ENCODE measurements at regions not wholly inside any gene's neighbourhood (a gene's known extent, or its start where the extent isn't known, plus 50 kb on each side); places are given as distances from the start of the nearest gene placed in this dataset.
"Not testable (repeated sequence)": the region's sequence is repeated elsewhere in the genome, so short reads cannot be mapped to it uniquely, and the experiment has no call there.

DNA sequence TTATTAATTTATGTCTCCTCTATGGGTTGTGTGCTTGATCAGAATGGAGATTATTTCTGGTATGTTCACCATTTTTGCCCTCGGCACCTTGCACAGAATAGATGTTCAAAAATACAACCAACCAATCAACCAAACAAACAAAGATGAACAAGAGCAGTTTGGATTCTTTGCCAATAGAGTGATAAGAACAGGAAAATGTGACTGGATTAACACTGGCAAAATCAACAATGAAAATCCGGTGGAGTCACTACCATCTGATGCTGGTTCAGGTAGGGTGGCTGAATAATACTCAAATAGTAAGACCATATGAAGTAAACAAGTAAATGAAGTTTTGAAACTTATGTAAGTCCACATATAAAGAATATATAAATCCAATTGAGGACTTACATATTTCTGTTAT, 685.0 kb upstream of the EPHA5 start:
- DNase-seq = no peak

DNA sequence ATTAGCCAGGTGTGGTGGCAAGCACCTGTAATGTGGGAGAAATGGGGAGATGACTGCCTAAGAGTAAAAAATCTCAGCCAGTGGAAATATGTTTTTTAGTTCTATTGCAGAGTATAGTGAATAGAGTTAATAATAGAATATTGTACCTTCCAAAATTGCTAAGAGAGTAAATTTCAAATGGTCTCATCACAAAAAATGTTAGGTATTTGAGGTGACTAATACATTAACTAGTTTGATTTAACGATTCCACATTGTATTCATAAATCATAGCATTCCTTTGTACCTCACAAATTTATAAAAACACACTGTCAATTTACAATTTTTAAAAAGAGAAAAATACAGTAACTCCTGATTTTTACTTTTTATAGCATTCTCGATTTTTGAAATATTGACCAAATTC, 681.5 kb upstream of the EPHA5 start:
- DNase-seq = no peak

DNA sequence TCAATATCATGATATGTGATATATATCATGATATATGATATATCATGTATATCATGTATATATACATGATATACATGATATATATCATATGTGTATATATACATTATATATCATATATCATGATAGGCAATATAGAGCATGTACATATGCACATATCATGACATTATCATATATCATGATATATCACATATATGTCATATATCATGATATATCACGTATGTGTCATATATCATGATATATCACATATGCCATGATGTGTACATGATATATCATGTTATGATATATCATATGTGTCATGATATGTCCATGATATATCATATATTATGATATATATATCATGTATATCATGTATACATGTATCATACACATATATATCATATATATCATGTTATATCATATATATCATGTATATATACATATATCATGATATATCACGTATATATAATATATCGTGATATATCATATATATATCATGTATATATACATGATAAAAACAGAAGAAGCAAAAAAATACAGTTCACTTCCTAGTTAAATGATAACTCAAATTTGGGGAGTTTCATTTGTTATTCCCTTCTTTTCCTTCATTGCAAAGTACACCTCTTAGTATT, 670.1 kb upstream of the EPHA5 start:
- no peak for DNase-seq

DNA sequence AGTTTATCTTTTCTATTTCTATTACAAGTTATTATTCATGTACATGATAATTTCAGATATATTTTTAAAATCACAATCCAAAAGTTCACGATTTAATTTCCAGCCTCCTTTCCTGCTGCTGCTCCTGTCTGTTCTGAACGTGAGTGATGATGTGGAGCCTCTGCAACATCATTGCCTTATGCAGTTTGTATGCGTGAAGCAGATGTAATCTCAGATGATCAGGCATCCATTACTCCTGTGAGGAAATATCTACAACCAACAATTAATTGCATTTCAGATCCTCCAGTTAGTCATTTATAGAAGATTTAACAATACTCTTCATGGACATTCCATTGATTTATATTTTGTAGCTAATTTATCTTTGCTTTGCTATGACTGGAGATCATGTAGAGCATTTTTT, 668.7 kb upstream of the EPHA5 start:
- DNase-seq = no peak

DNA sequence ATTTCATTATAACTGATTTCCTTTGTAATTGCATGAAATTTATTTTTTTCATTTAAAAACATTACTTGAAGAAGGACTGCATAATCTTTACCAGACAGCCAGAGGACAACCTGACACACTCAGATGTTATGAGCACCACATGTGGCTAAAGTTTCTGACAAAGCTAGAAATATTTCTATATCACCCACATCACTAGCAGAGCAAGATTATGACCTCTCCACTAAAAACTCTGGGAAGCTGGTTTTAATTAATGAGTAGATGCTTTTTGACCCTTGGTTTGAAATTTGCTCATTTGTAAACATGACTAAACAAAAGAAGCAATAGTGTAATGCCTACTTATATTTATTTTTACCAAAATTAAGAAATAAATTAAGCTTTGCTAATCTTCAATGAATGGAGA, 661.5 kb upstream of the EPHA5 start:
- DNase-seq = no peak

DNA sequence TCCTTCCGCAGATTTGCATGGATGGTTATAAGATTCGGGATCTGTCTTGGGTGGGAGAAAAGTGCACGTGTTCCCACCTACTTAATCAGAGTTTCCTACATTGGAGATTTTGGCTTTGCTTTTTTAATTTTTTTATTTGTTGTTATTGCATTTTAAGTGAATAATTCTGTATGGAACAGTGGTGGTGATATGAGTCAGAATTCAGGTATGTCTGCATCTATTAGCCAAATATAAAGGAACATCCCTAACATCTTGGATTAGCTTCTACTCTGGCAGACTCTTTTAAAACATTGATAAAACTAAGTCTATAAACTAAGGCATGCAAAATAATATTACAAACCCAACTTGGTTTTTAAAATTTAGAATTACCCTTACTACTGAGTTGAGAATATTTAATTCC, 659.8 kb upstream of the EPHA5 start:
- DNase-seq = no peak

DNA sequence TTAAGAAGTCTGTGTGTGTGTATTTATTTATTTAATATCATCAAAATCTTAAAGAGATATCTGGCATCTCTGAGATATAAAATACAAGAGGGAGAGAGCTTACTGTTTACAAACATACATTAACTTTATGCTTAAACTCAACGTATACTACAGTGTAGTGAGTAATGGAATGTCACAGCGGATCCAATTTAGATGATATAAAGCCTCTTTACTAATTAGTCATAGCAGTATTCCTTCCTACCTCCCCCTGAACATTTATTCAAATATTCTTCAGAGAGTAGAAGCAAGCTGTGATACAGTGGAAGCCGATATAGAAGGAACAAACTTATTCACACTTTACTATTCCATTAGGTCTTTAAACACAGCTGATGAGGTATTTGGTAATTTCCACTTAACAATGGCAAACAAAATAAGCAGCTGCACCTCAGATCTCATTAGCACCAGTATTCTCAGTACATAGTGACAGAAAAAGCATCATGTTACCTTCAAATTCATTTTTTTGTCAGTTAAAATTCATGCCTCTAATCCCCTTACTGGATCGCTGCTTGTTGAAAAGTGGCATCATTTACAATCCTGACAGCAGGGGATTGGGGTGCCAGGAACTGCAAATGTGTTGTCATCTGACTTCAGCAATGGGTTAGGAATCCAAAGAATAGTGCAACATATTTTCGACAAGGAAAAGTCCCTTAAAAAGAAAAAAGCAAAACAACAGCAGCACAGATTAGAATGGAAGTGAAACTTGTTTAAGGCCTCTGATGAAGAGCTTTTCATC, 658.7 kb upstream of the EPHA5 start:
- no peak for DNase-seq

DNA sequence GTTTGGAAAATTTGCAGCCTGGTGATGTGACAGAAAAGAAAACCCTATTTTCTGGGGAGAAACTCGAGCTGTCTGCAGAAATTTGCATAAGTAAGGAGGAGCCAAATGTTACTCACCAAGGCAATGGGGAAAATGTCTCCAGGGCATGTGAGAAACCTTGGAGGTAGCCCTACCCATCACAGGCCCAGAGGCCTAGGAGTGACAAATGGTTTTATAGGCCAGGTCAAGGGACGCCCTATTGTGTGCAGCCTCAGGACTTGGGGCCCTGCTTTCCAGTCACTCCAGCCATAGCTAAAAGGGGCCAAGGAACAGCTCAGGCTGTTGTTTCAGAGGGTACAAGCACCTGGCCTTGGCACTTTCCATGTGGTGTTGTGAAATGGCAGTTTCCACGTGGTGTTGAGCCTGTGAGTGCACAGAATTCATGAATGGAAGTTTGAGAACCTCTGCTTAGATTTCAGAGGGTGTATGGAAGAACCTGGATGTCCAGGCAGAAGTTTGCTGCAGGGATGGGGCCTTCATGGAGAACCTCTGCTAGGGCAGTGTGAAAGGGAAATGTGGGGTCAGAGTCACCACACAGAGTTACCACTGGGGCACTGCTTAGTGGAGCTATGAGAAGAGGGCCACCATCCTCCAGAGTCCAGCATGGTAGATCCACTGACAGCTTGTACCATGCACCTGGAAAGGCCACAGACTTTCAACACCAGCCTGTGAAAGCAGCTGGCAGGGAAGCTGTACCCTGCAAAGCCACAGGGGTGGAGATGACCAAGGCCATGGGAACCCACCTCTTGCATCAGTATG, 637.6 kb upstream of the EPHA5 start:
- DNase-seq = no peak

DNA sequence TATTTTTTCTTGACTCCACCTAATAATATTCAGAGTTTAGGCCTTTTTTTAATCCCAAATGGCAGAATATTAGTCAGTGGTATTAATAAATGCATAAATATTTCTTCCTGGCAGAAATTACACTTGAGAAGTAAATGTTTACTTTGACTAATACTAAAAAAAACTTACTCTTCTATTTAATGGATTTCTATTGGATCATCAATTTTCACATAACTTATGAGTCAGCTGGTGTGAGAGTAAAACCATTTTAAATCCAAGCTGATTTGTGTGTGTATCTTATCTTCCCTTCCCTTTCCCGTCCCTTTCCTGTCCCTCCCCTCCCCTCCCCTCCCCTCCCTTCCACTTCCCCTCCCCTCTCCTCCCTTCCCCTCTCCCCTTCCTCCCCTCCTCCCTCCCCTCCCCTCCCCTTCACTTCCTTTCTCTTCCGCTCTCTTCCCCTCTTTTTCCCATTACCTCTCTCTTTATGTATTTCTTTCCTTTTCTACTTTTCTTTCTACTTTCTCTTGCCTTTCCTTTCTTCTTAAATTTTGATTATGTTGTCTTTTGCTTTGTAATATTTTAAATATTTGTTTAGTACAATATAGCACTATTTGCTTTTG, 630.1 kb upstream of the EPHA5 start:
- no peak for DNase-seq

DNA sequence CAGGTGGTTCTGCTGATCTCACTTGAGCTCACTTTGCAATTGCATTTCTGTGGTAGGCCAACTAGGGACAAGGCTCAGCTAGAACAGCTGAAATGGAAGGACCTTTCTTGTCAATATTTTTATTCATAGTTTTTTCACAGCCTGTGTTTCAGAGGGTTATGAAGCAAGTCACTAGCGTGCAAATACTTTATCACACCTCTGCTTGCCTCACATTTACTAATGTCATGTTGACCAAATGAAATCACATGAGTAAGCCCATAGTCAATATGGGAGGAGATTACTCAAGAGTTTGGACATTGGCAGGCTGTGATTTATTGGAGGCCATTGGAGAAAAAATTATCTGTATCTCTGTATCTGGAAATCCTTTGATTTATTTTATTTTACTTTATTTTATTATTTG, 628.3 kb upstream of the EPHA5 start:
- DNase-seq = no peak

DNA sequence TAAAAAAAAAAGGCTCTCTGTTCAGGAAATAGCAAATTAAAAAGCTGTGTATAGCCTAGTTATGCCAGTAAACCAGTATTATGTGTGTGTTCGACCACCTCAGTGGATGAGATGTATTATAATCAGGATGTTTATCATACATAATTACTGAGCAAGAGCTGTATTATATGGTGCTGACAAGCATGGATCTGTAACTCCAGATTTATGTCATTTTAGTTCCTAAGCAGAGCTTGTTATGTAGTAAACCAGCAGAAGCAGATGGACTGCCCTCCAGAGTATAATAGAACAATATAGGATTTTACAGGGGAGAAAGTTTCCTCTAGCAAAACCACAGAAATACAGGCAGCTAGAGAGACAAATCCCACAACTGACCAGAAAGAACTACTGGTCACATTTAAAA, 627.4 kb upstream of the EPHA5 start:
- DNase-seq = no peak

DNA sequence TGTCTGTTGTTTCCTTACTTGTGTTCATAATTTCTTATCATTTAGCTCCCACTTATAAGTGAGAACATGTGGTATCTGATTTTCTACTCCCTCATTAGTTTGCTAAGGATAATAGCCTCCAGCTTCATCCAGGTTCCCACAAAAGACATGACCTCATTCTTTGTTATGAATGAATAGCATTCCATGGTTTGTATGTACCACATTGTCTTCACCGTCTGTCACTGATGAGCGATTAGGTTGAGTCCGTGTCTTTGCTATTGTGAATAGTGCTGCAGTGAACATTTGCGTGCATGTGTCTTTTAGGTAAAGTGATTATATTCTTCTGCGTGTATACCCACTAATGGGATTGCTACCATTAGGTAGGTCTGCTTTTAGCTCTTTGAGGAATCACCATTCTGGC, 624.3 kb upstream of the EPHA5 start:
- no peak for DNase-seq

DNA sequence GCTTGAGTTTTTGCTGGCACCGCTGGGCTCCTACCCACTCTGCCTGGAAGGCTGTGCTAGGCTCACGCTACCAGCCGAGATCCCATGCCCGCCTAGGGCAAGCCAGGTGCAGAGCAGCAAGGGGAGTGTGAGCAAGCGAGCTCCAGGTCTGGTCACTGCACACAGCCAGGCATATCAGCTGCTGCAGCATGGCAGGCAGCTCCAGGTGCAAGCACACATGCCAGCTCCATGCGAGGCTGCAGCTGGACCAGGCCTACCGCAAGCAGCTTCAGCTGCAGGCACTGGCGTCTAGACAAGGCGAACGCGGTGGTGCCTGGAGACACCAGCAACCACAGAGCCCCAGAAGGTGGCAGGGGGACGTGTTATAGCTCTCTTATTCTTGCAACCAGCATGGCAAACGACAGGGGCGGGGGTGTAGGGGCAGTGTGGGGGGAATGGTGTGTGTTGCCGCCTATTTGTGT, 614.7 kb upstream of the EPHA5 start:
- no peak for DNase-seq

DNA sequence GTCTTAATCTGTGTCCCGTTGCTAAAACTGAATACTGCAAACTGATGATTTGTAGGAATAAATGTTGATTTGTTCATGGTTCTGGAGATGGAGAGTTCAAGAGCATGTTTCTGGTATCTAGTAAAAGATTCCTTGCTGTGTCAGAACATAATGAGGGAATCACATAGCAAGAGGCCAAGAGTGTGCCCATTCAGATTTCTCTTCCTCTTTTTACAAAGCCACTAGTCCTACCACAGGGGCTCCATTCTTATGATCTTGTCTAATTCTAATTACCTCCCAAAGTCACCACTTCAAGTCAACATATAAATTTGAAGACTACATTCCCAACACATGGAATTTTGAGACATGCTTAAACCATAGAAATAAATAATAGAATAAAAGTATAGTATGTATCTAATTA, 608.8 kb upstream of the EPHA5 start:
- no peak for DNase-seq

DNA sequence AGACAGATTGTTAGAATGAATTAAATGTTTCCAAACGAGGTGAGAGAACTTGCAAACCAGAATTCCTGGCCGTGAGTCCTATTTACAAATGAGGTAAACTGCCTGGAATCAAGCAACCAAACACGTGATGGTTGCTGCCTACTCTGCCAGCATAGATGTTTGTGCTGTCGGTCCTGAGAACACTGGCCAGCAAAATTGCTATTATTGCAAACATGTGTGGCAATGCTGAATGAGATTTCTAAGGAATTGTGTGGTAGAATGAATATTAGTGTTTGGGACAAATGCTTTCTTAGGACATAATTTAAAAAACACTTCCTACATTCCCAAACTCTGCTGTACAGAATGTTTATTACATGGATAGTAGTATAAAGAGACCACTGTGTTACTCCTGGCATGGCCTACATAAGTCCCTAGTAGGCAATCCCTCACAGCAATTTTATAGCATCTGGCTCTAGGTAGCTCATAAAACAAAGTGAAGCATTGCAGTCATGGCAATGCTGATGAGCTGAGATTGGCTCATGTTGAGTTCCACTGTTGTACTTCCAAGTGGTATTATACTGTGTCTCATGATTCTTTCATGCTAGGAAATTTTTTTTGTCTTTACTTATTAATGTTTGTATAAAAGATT, 605.2 kb upstream of the EPHA5 start:
- no peak for DNase-seq

DNA sequence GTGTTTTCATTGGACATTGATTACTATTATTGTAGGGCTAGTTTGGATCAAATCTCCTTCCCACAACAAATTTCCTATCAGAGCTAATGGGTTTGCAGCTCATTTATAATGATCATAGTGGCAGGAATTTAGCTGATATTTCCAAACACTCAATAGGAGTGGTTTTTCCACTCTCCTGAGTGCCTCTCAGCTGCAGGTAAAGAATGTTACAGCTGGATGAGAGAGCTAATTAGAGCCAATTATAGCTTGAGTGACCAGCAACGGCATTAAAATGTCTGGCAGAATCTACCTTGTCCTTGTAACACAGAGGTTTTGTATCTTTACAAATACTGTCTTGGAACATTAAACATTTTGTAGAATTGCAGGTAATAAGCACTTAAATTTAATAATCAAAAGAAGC, 602.8 kb upstream of the EPHA5 start:
- DNase-seq = no peak

DNA sequence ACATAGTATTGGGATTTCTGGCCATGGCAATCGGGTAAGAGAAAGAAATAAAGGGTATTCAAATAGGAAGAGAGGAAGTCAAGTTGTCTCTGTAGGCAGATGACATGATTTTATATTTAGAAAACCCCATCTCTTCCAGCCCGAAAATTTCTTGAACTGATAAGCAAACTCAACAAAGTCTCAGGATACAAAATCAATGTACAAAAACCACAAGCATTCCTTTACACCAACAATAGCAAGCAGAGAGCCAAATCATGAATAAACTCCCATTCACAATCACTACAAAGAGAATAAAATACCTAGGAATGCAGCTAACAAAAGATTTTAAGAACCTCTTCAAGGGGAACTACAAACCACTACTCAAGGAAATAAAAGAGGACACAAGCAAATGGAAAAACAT, 600.1 kb upstream of the EPHA5 start:
- not testable (repeated sequence) for DNase-seq

DNA sequence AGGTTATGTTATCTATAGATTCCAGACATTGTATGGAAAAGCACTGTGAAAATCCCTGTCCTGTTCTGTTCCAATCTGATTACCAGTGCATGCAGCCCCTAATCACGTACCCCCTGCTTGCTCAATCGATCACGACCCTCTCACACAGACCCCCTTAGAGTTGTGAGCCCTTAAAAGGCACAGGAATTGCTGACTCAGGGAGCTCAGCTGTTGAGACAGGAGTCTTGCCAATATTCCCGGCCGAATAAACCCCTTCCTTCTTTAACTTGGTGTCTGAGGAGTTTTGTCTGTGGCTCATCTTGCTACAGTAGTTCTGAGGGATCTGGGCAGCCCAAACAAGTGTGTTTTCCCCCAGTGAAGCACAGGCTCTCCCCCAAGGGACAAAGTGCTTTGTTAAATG, 596.3 kb upstream of the EPHA5 start:
- DNase-seq = not testable (repeated sequence)

DNA sequence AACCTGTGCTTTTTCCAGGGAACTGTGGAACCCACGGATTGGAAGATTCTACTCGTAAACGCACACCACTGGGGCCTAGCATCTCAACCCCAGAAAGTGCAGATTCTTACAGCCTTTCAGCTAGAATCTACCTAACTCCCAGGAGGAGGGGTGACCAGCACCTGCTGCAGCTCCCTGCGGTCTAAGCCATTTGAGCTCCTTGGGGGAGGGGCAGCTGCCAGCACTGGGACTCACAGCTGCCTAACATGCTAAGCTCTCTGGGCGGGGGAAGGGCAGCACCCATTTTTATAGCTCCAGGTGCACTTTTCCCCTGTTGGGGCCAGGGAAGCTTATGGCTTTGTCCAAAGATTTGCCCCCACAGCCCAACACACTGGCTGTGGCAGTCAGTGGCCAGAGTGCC, 595.7 kb upstream of the EPHA5 start:
- DNase-seq = no peak

DNA sequence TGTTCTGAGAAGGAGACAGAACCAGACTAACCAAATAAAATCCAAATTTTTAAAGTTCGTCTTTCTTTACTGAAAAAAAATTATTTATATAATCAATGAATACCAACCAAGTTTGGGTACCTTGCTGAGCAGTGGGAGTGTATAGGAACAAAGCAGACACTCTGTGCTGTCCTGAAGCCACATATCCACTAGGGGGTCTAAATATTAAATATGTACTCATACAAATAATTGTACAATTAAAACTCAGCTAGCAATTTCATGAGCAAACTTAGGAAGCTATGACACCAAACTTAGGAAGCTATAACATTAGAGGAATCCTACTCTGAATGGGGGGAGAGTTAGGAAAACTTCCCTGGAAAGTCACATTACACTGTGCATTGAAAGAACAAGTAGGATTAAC, 582.0 kb upstream of the EPHA5 start:
- no peak for DNase-seq

DNA sequence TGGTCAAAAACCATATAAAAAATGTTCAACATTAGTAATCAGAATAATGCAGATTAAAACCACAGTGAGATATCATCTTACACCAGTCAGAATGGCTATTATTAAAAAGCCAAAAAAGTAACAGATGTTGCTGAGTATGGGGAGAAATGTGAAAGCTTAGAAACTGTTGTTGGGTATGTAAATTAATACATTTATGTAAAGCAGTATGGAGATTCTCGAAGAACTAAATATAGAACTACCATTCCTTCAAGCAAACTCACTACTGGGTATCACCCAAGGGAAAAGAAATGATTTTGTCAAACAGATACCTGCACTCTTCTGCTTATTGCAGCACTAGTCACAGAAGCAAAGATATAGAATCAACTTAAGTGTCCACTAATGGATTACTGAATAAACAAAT, 576.4 kb upstream of the EPHA5 start:
- no peak for DNase-seq

DNA sequence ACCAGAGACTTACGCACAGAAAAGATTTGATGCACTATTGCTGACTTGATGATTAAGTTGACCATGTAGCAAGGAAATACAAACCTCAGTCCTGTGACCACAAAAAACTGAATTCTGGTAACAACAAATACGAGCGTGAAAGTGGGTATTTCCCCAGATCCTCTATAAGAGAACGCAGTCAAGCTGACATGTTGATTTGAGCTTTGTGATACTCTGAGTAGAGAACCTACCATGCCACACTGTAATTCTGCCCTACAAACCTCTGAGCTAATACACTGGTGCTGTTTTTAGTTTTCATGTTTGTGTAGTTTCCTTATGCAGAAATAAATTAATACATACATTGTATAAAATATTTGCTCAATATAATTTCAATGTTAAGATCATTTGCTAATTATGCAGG, 565.6 kb upstream of the EPHA5 start:
- no peak for DNase-seq

DNA sequence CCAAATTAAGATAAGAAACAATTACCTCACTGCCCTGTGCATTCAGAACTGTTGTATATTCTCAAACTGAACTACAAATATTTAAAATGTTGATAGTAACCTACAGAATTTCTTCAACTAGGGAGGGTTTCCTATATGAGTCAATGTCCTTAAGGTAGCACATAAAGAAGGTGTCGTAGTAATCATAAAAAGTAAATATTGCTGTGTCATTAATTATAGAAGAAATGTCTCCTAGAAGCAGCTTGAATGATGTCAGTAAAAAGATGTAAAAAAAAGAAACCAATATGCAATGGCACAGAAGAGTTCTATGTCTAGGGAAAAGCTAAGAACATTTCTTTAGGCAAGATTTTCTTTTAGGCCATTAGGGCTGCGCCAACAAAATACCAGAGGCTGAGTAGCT, 559.6 kb upstream of the EPHA5 start:
- no peak for DNase-seq

Data from CD4-positive, alpha-beta T cell treated with Interleukin-1 beta for 1 hour (primary cell).